A549 (cell line): ENCODE measurements at regions not wholly inside any gene's neighbourhood (a gene's known extent, or its start where the extent isn't known, plus 50 kb on each side); places are given as distances from the start of the nearest gene placed in this dataset.
"Not testable (repeated sequence)": the region's sequence is repeated elsewhere in the genome, so short reads cannot be mapped to it uniquely, and the experiment has no call there.

Experiments used
- ATAC-seq, 2 experiments: fragments of 200-7000 bp in 1 of 2; fragments of >200 bp in 1 of 2; cut with Nextera tagmentation in 1 of 2; cut with Tn5 transposase in 1 of 2; 3 replicates each; pipeline versions ENCODE4 v1.8.0 to v1.9.1; 2018 to 2020; ENCODE audit warnings: mild to moderate bottlenecking in 1 of 2, moderate library complexity in 1 of 2
- CTCF ChIA-PET: fragments of 300-600 bp; sonication (Branson Sonifier 250); formaldehyde crosslinking; extraction: SDS; loops from one replicate; lab custom pipeline; 2021; ENCODE audit warnings: antibody characterized with exemption, inconsistent platforms; lab: Yijun Ruan, JAX
- POLR2A ChIA-PET: fragments of 350-600 bp; formaldehyde crosslinking; extraction: SDS; loops from one replicate; lab custom pipeline; 2021; ENCODE audit warnings: antibody characterized with exemption, inconsistent platforms; lab: Yijun Ruan, JAX
- DNase-seq, 2 experiments: peaks; one replicate each; pipeline versions ENCODE4 v3.0.0 to v3.0.0-alpha.2; 2011 to 2016; ENCODE audit warnings: low read depth in 1 of 2, low spot score in 1 of 2
- FAIRE-seq: peaks from 2 replicates; lab custom pipeline; 2011; peaks lifted over from hg19 to GRCh38; lab: Jason Lieb, UNC
- H3K27ac ChIP-seq, 2 experiments: fragments of >200 bp; sonication (Bioruptor Twin); formaldehyde crosslinking; 3 replicates each; pipeline ENCODE4 v1.5.1; 2016 to 2017
- H3K4me1 ChIP-seq: fragments of >200 bp; sonication (Bioruptor Twin); formaldehyde crosslinking; 3 replicates; pipeline ENCODE4 v1.6.1; 2016
- H3K4me2 ChIP-seq: fragments of >200 bp; sonication (Bioruptor Twin); formaldehyde crosslinking; 3 replicates; pipeline ENCODE4 v1.6.1; 2016
- H3K4me3 ChIP-seq: fragments of >200 bp; sonication (Bioruptor Twin); formaldehyde crosslinking; 3 replicates; pipeline ENCODE4 v1.5.1; 2016
- H3K9me3 ChIP-seq: fragments of >200 bp; sonication (Bioruptor Twin); formaldehyde crosslinking; 3 replicates; pipeline ENCODE4 v1.6.1; 2016
- BHLHE40 ChIP-seq: IDR thresholded peaks from 2 replicates; pipeline ENCODE4 v1.6.1; 2012; ENCODE audit warnings: low read depth, low read length, inconsistent platforms
- EHF ChIP-seq: fragments of 250-450 bp; sonication (Bioruptor Pico); IDR thresholded peaks from 2 replicates; pipeline ENCODE4 v1.5.0; 2020; ENCODE audit warnings: mild to moderate bottlenecking
- GATA3 ChIP-seq: IDR thresholded peaks from 2 replicates; pipeline ENCODE4 v1.6.1; 2012; ENCODE audit warnings: borderline replicate concordance
- HOXA7 ChIP-seq: fragments of 250-450 bp; sonication (Bioruptor Pico); IDR thresholded peaks from 2 replicates; pipeline ENCODE4 v1.5.0; 2020; ENCODE audit warnings: mild to moderate bottlenecking, moderate library complexity
- HOXB13 ChIP-seq: fragments of 250-450 bp; sonication (Bioruptor Pico); IDR thresholded peaks from 2 replicates; pipeline ENCODE4 v1.5.0; 2020; ENCODE audit warnings: low read depth, mild to moderate bottlenecking, moderate library complexity
- JUNB ChIP-seq: fragments of >200 bp; sonication (Bioruptor Twin); formaldehyde crosslinking; IDR thresholded peaks from 2 replicates; pipeline ENCODE4 v1.6.1; 2016
- MYC ChIP-seq: IDR thresholded peaks from 2 replicates; pipeline ENCODE4 v1.6.1; 2012; ENCODE audit warnings: mild to moderate bottlenecking, inconsistent platforms, low read length, improper control_type of control experiment, borderline replicate concordance
- NR3C1 ChIP-seq: fragments of >200 bp; sonication (Bioruptor Twin); formaldehyde crosslinking; IDR thresholded peaks from 3 replicates; pipeline ENCODE4 v1.6.1; 2017
- PBX3 ChIP-seq: IDR thresholded peaks from 2 replicates; pipeline ENCODE4 v1.6.1; 2012
- POLR2AphosphoS2 ChIP-seq: conservative IDR thresholded peaks from 2 replicates; pipeline ENCODE4 v1.6.1; 2012; ENCODE audit warnings: low read length, improper control_type of control experiment, inconsistent platforms
- RAD21 ChIP-seq, 2 experiments: fragments of >200 bp in 1 of 2; sonication (Bioruptor Twin) in 1 of 2; formaldehyde crosslinking in 1 of 2; IDR thresholded peaks in 1 of 2; conservative IDR thresholded peaks in 1 of 2; 2 replicates in 1 of 2; 3 replicates in 1 of 2; pipeline ENCODE4 v1.6.1; 2012 to 2018; ENCODE audit warnings: inconsistent platforms in 1 of 2
- RNF2 ChIP-seq: fragments of 200-600 bp; sonication (generic); IDR thresholded peaks from 2 replicates; pipeline ENCODE4 v1.6.1; 2016; ENCODE audit warnings: low read depth, mild to moderate bottlenecking, antibody characterized with exemption, moderate library complexity, borderline replicate concordance
- SMC3 ChIP-seq: fragments of >200 bp; sonication (Bioruptor Twin); formaldehyde crosslinking; IDR thresholded peaks from 3 replicates; pipeline ENCODE4 v1.6.1; 2018; ENCODE audit warnings: inconsistent platforms
- ZC3H11A ChIP-seq: fragments of 450-650 bp; IDR thresholded peaks from 2 replicates; pipeline ENCODE4 v1.6.1; 2014; ENCODE audit warnings: antibody characterized with exemption, mild to moderate bottlenecking
- ZNF302 ChIP-seq: fragments of 250-450 bp; sonication (Bioruptor Pico); IDR thresholded peaks from 2 replicates; pipeline ENCODE4 v1.9.0; 2021; ENCODE audit warnings: inconsistent platforms, mild to moderate bottlenecking, moderate library complexity
- WGBS: methylation state at CpG from one replicate; pipeline ENCODE4 v1.1.6; 2017; ENCODE audit errors: missing lambda C conversion rate; 5-methylcytosine and 5-hydroxymethylcytosine counted together
- TF ChIP-seq, protein P1 (sequence below): fragments of >200 bp; sonication (Bioruptor Twin); formaldehyde crosslinking; IDR thresholded peaks from 3 replicates; pipeline ENCODE4 v1.5.1; 2016
- TF ChIP-seq, protein P2 (sequence below): fragments of 200-600 bp; sonication (generic); IDR thresholded peaks from 2 replicates; pipeline ENCODE4 v1.6.1; 2016; ENCODE audit warnings: antibody characterized with exemption, mild to moderate bottlenecking, moderate library complexity

DNA sequence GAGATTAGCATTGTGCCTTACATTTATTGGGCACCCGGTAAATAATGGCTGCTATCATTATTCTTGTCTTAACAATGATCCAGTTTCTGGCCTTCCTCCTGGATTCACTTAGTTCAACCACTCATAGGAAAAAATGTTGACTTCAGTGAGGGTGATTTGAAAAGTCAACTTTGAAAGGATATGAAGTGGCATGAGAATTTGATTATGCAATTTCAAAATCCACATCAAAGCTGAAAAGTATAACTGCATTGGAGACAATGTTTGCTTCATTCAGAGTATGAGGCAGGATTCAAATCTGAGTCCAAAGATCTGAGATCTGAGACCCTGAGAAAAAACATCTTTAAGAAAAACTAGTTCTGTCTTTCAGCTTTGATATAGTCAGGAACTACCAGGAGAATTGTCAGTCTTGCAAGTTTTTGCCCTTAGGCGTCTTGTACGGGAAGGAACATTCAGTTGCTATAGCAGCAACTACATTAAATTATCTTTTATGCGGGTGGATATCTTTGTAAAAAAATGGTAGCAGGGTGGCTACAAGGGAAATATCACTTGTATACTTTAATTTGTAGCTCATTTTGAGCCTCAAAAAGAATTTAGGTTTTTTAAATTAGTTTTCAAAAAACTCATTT is 587.5 kb upstream of the LCORL start (continued):
- no peak for TF ChIP-seq POLR2AphosphoS2
- no peak for TF ChIP-seq BHLHE40
- TF ChIP-seq RNF2, result no peak
- no peak for TF ChIP-seq HOXB13
- TF ChIP-seq, all 56 proteins: peak for 0

GRCh38 chr4:18602610-18603009 is 581.1 kb upstream of the LCORL start:
- H3K9me3 ChIP-seq, FAIRE-seq, H3K4me1 ChIP-seq, H3K27ac ChIP-seq, DNase-seq, ATAC-seq, POLR2A ChIA-PET, CTCF ChIA-PET: not testable (repeated sequence)
- WGBS, result 0% methylated on average over 3 of the region's 8 CpGs
- H3K4me3 ChIP-seq, result peak overlapping the region; percentile 25; the same call in 1 of the 3 replicates
- 0 out of 3 replicates have a peak overlapping the region, but pooled peaks have one; percentile 21 for H3K4me2 ChIP-seq

DNA sequence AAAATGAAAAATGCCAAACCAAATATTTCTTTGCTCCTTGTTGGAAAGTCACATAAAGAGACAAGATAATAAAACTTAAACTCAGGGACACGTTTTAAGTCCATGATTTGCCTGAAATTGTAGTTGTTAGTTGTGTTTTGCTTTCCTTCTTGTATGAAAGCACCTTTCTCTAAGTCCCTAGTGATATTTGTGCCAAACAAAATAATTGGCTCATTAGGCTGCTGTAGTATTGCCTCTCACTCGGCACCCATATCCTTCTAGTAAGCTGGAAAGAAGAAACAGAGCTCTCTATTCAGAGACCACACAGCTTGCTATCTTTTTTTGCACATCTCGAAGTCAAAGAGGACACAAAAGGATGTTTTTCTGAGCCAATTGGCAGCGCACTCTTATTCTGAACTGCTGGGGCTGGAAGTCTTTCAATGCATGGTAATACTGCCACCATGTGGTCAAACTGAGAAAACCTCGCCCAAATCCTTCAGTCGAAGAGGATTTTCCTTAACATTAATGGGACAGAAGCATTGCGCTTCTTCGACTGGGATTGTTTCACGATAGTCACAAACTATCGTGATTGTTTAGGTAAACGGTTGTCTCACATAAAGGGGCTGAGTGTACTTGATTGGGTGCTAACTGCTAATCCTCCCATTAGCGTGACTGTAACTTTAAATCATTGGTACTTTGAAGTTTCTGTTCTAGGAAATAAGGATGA is 571.9 kb upstream of the LCORL start:
- CTCF ChIA-PET, result interaction anchor here (0.6 to 1.2 kb wide), 3 partner anchors 512 to 1045 kb away, joined by 3 to 6 read pairs (median 3); no protein-coding TSS in a partner anchor
- 4% methylated on average over 12 of the region's 12 CpGs for WGBS
- TF ChIP-seq SMC3, result peak; percentile 64
- TF ChIP-seq, protein P1, sequence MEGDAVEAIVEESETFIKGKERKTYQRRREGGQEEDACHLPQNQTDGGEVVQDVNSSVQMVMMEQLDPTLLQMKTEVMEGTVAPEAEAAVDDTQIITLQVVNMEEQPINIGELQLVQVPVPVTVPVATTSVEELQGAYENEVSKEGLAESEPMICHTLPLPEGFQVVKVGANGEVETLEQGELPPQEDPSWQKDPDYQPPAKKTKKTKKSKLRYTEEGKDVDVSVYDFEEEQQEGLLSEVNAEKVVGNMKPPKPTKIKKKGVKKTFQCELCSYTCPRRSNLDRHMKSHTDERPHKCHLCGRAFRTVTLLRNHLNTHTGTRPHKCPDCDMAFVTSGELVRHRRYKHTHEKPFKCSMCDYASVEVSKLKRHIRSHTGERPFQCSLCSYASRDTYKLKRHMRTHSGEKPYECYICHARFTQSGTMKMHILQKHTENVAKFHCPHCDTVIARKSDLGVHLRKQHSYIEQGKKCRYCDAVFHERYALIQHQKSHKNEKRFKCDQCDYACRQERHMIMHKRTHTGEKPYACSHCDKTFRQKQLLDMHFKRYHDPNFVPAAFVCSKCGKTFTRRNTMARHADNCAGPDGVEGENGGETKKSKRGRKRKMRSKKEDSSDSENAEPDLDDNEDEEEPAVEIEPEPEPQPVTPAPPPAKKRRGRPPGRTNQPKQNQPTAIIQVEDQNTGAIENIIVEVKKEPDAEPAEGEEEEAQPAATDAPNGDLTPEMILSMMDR, result peak; percentile 67
- TF ChIP-seq ZNF302, result no peak
- TF ChIP-seq RAD21 (conservative IDR thresholded peaks at IDR 0.05 in 1 of 2, IDR thresholded peaks at IDR 0.05 in 1 of 2), result peak; percentile 75 to 77
- no peak for TF ChIP-seq HOXA7 (CRISPR knock-in tag)
- Histone ChIP-seq H3K4me2 (peak overlapping the region; percentile 76), H3K27ac (no peak overlapping the region), H3K4me1 (no peaks in the 10 kb centered on the region), H3K4me3 (peak overlapping the region; percentile 30; the same call in 1 of the 3 replicates), H3K9me3 (no peaks in the 10 kb centered on the region)
- ATAC-seq (peak; percentile 73 to 81), DNase-seq (peak; percentile 22 to 64), FAIRE-seq (peak; percentile 86)
- POLR2A ChIA-PET, result no interaction called here

DNA sequence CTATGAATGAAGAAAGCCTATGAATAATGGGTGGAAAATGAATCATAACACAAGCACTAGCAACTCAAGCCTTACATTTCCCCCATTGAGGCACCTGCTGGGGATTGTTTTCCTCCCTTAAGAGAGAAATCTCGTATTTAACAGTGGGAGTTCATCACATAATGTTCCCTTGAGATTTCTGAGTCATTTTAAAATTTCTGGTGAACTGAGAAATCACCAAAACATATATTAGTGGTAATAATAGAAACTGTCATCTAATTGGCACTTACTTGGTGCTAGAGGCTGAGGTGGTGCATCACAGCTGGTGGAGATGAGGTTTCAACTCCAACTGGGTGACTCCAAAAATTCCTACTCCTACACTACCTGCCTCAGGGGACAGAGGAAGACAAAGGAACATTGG is 561.3 kb upstream of the LCORL start:
- Histone ChIP-seq H3K4me2 (no peak overlapping the region), H3K9me3 (no peaks in the 10 kb centered on the region), H3K4me1 (no peaks in the 10 kb centered on the region), H3K27ac (no peak overlapping the region), H3K4me3 (no peak overlapping the region)
- ChIA-PET CTCF (no interaction called here), POLR2A (no interaction called here)
- ATAC-seq, result no peak
- no peak for DNase-seq
- 0% methylated on average over 1 of the region's 1 CpG for WGBS
- TF ChIP-seq, protein P1, result no peak
- TF ChIP-seq GATA3 (no peak), ZC3H11A (no peak), HOXB13 (no peak), PBX3 (no peak), RNF2 (no peak), EHF (CRISPR knock-in tag) (no peak), NR3C1 (no peak), MYC (no peak), JUNB (no peak)
- TF ChIP-seq, protein P2, sequence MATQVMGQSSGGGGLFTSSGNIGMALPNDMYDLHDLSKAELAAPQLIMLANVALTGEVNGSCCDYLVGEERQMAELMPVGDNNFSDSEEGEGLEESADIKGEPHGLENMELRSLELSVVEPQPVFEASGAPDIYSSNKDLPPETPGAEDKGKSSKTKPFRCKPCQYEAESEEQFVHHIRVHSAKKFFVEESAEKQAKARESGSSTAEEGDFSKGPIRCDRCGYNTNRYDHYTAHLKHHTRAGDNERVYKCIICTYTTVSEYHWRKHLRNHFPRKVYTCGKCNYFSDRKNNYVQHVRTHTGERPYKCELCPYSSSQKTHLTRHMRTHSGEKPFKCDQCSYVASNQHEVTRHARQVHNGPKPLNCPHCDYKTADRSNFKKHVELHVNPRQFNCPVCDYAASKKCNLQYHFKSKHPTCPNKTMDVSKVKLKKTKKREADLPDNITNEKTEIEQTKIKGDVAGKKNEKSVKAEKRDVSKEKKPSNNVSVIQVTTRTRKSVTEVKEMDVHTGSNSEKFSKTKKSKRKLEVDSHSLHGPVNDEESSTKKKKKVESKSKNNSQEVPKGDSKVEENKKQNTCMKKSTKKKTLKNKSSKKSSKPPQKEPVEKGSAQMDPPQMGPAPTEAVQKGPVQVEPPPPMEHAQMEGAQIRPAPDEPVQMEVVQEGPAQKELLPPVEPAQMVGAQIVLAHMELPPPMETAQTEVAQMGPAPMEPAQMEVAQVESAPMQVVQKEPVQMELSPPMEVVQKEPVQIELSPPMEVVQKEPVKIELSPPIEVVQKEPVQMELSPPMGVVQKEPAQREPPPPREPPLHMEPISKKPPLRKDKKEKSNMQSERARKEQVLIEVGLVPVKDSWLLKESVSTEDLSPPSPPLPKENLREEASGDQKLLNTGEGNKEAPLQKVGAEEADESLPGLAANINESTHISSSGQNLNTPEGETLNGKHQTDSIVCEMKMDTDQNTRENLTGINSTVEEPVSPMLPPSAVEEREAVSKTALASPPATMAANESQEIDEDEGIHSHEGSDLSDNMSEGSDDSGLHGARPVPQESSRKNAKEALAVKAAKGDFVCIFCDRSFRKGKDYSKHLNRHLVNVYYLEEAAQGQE, result no peak
- no peak for FAIRE-seq
